ENCODE measurements at regions not wholly inside any gene's neighbourhood (a gene's known extent, or its start where the extent isn't known, plus 50 kb on each side); places are given as distances from the start of the nearest gene placed in this dataset.

DNA sequence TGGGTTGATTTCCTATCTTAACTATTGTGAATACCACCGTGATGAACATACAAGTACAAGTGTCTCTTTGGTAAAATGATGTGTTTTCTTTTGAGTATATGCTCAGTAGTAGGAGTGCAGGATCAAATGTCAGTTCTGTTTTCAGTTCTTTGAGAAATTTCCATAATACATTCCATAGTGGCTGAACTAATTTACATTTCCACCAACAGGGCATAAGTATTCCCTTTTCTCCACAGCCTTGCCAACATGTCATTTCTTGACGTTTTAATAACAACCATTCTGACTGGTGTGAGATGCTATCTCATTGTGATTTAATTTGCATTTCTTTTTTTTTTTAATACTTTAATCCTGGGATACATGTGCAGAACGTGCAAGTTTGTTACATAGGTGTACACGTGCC is 268.8 kb downstream of the CENPW start:
- no peak for FAIRE-seq

DNA sequence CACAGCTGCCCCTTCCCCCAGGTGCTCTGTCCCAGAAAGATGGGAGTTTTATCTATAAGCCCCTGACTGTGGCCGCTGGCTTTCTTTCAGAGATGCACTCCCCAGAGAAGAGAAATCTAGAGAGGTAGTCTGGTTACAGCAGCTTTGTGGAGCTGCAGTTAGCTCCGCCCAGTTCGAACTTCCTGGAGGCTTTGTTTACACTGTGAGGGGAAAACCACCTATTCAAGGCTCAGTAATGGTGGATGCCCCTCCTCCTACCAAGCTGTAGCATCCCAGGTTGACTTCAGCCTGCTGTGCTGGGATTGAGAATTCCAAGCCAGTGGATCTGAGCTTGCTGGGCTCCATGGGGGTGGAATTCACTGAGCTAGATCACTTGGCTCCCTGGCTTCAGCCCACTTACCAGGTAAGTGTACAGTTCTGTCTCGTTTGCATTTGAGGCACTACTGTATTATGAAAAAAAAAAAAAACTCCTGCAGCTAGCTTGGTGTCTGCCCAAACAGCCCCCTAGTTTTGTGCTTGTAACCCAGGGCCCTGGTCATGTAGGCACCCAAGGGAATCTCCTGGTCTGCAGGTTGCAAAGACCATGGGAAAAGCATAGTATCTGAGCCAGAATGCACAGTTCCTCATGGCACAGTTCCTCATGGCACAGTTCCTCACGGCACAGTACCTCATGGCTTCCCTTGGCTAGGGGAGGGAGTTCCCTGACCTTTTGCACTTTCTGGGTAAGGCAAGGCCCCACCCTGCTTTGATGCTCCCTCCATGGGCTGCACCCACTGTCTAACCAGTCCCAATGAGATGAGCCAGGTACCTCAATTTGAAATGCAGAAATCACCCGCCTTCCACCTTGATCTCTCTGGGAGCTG is 275.0 kb downstream of the CENPW start:
- FAIRE-seq = no peak

- no peak for FAIRE-seq
Observed at GRCh38 chr6:126616866-126617265, 277.0 kb downstream of the CENPW start.

GRCh38 chr6:126618639-126619343 is 278.9 kb downstream of the CENPW start:
- FAIRE-seq = no peak

- no peak for FAIRE-seq
Observed at GRCh38 chr6:126620719-126621118, 280.8 kb downstream of the CENPW start.

GRCh38 chr6:126625019-126625418 is 285.1 kb downstream of the CENPW start:
- FAIRE-seq = no peak

DNA sequence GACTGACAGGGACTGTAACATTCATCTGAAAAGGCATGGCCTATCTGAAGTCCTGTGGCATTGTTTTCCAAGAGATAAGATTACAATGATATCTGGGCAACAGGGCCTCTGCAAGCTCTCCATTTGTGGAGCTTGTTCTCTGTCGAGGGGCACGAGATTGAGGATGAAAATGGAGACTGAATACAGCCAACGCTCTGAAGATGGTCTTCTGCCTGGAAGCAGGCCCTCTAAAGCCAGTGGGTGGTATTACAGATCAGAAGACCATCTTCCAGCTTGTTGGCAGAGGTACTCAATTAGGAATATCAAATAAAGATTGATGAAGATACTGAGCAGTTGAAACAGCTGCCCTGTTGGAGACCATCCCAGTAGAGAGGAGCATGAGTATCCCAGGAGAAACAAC is 288.2 kb downstream of the CENPW start:
- FAIRE-seq = no peak

- no peak for FAIRE-seq
Observed at GRCh38 chr6:126631363-126631762, 291.4 kb downstream of the CENPW start.

- FAIRE-seq = no peak
Observed at GRCh38 chr6:126632271-126632670, 292.4 kb downstream of the CENPW start.

DNA sequence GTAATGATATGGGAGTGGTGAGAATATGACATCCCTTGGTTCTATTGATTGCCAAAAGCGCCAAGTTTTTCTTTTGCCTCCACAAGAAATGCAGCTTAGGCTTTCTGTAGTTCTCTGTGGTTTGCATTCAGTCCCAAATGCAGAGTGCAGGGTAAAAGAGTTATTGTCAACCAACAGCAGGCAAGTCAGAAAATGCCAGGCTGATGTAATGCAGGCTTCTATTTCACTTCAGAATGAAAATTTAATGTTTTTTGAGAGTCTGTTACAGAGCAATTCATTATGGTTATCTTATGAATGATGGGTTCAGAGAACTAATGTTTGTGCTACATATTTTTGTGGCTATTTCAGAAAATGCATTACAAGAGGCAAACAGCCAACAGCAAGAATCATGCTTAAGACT is 293.5 kb downstream of the CENPW start:
- FAIRE-seq = no peak

DNA sequence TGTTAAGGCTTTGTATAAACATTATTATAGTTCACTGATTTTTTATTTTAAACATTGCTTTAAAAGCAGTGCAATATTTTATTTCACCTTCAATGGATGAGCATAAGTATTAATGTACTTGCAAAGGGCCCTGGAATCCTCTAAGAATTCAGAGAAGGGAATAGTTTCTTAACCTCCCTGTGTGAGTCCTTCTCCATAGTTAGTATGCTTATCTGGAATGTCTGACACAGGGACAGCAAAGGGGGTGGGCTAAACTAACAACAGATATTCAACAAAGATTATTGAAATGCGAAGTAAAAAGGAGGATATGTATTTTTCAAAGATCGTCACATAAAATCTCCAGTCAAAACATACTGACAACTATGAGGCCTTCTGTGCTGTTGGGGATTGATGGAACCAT is 300.4 kb downstream of the CENPW start:
- FAIRE-seq = no peak

- no peak for FAIRE-seq
Observed at GRCh38 chr6:126640921-126641320, 301.0 kb downstream of the CENPW start.

DNA sequence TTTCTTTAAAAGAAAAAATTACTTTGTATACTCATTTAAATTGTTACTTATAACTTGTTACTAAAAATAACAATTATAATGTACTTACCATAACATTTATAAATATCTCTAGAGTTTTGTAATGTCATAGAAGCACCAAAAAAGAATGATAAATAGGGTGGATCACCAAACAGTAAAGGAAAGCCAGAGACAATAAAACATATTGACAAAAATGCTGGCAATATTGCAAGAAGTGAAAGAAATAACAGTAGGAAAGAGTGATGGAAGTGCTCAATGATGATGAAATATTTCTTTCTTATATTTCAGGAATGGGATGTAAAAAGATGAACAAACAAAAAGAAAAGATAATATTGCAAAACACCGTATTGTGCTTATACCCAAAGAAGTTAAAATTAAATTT is 301.7 kb downstream of the CENPW start:
- FAIRE-seq = no peak

- FAIRE-seq = no peak
Observed at GRCh38 chr6:126643352-126643751, 303.4 kb downstream of the CENPW start.

GRCh38 chr6:126650931-126651330 is 311.0 kb downstream of the CENPW start:
- no peak for FAIRE-seq

DNA sequence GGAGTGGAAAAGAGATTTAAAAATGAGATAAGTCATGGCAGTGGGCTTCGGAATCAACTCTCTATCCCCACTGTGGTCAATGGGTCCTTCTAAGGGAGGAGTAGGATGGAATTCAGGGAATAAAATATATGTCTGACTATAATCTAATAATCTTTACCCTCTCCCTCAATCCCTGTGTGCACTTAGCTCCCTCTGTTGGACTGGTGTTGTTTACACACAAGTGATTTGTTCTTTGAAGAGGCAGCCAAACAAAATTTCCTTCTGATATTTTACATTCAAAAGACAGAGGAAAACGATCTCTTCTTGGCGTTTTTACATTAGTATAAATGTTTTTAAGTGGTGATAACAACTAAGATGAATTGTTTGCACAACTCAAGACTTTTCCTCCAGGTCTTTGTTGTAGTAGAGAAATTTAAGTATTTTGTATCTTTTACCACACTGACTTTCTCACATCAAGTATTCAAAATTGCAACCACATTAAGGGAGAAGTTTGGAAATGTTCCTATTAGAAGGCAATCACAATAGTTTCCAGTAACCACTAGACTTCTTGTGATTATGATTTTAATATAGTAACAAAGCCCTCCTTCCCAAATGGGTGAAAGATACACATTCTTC is 317.8 kb downstream of the CENPW start:
- no peak for FAIRE-seq

DNA sequence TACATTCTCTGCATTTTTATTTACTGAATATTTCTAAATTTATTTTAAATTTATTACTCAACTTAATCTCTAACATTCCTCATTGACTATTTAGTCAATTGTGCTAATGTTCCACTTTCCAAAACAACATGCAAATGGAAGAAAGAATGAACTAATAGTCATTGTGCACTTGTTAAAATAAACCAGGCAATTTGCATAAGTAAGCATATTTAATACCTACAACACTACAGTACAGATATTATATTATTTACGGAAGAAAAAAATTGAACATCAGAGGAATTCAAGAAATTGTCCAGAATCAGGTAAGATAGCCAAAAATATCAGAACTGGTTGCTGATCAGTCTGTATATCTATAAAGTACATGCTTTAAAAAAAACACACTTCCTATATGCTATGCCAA is 320.5 kb downstream of the CENPW start:
- FAIRE-seq = no peak

DNA sequence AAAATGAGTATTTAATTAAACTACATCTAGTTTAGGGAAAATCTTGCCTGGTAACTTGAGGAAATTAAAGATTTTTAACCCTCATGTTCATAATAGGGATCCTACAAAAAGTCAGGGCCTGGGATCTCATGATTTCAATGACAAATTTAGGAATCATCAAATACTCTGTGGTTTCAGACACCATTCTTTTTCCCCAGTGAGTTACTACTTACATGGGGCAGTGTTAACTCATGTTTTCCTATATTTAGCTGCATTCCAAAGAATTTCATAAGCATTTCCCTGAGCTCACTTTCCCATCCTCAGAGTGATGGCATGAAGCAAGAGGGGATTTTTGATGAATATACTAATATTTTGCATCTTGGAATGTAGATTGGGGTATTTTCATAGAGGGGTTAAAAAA is 321.7 kb downstream of the CENPW start:
- FAIRE-seq = no peak

DNA sequence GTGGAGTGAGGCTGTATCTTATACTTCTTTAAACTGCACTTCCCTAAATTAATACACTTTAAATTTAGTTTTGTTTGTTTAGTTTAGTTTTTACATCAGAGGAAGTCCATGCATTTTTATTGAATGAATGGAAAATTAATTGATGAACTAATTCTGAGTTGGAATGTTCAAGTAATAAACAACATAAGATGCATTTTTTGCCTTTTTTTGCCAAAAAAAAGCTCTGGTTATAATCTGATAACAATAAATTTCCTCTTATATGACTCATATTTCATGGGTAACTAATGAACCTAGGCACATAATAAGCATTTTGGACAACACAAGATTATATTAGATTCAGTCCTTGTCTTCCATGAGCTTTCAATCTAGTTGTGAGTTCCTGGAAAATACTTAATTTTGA is 323.1 kb downstream of the CENPW start:
- FAIRE-seq = no peak

- FAIRE-seq = no peak
Observed at GRCh38 chr6:126664271-126664670, 324.4 kb downstream of the CENPW start.

GRCh38 chr6:126665551-126665950 is 325.6 kb downstream of the CENPW start:
- FAIRE-seq = no peak

GRCh38 chr6:126667071-126667470 is 327.2 kb downstream of the CENPW start:
- FAIRE-seq = no peak

GRCh38 chr6:126667728-126668127 is 327.8 kb downstream of the CENPW start:
- FAIRE-seq = no peak

DNA sequence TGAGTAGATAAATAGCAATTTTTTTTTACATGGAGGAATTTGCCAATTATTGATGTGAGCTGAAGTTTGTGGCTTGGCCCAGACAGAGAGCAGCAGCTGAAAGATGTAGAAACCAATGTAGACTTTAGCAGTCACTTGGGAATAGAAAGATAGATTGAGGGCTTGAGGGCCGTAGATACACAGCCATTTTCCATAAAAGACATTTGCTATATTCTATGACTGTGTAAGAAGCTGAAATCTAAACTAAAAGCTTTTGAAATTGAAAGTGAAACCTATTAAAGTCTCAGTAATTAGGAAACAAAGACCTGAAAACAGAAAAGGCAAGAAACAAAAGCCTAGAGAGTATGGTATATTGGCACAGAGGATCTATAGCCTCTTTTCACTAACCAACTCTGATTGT is 332.7 kb downstream of the CENPW start:
- FAIRE-seq = no peak

Data from colon (tissue), 2 donors.